GM12878 (cell line): ENCODE measurements at regions not wholly inside any gene's neighbourhood (a gene's known extent, or its start where the extent isn't known, plus 50 kb on each side); places are given as distances from the start of the nearest gene placed in this dataset.

Experiments
- CTCF ChIP-seq, 3 experiments: IDR thresholded peaks in 2 of 3; conservative IDR thresholded peaks in 1 of 3; 2 replicates each; pipeline ENCODE4 v1.5.1; 2011; ENCODE audit warnings: low read depth in 3 of 3, low read length in 3 of 3, mild to moderate bottlenecking in 3 of 3, control low read depth in 2 of 3, moderate library complexity in 2 of 3, inconsistent platforms in 1 of 3, mixed read lengths in 1 of 3; ENCODE audit not compliant: control insufficient read depth in 2 of 3, insufficient read depth in 1 of 3; ENCODE audit errors: extremely low read depth in 1 of 3
- FOXM1 ChIP-seq: IDR thresholded peaks from 2 replicates; pipeline ENCODE4 v1.6.1; 2012; ENCODE audit warnings: low read depth, mild to moderate bottlenecking, inconsistent platforms, low read length, moderate library complexity
- MLLT1 ChIP-seq: fragments of 450-650 bp; IDR thresholded peaks from 2 replicates; pipeline ENCODE4 v1.6.1; 2016; ENCODE audit warnings: mild to moderate bottlenecking
- POLR2A ChIP-seq: IDR thresholded peaks from 2 replicates; pipeline ENCODE4 v1.6.1; 2011; ENCODE audit warnings: low read depth, mild to moderate bottlenecking, low read length
- RAD21 ChIP-seq: IDR thresholded peaks from 2 replicates; pipeline ENCODE4 v1.6.1; 2011; ENCODE audit warnings: mild to moderate bottlenecking, low read depth, low read length, moderate library complexity; ENCODE audit not compliant: insufficient read depth
- RCOR1 ChIP-seq: conservative IDR thresholded peaks from 2 replicates; pipeline ENCODE4 v1.6.1; 2012; ENCODE audit warnings: low read depth, low read length, improper control_type of control experiment
- SRF ChIP-seq, 2 experiments: IDR thresholded peaks; 2 replicates each; pipeline ENCODE4 v1.6.1; 2011; ENCODE audit warnings: low read depth in 2 of 2, low read length in 2 of 2, mild to moderate bottlenecking in 1 of 2, moderate library complexity in 1 of 2
- SUZ12 ChIP-seq: fragments of 200-600 bp; sonication (generic); IDR thresholded peaks from one replicate; pipeline ENCODE4 v1.6.1; 2018; ENCODE audit warnings: antibody characterized with exemption, mild to moderate bottlenecking; ENCODE audit not compliant: unreplicated experiment
- ZBTB33 ChIP-seq: fragments of 450-650 bp; IDR thresholded peaks from 2 replicates; pipeline ENCODE4 v1.6.1; 2017; ENCODE audit warnings: mild to moderate bottlenecking
- ZNF24 ChIP-seq: fragments of 450-650 bp; IDR thresholded peaks from 2 replicates; pipeline ENCODE4 v1.6.1; 2017; ENCODE audit warnings: antibody characterized with exemption, mild to moderate bottlenecking
- ZNF274 ChIP-seq: IDR thresholded peaks from one replicate; pipeline ENCODE4 v1.8.0; 2011; ENCODE audit not compliant: insufficient read length, insufficient read depth

- TF ChIP-seq POLR2A (no peak), FOXM1 (no peak), SRF (IDR thresholded peaks at IDR 0.05; ENCODE audit: low read depth in 2 of 2, low read length in 2 of 2) (no peak), ZNF274 (no peak), ZNF24 (no peak), SUZ12 (no peak), RAD21 (no peak), ZBTB33 (no peak), MLLT1 (no peak), CTCF (IDR thresholded peaks at IDR 0.05 in 2 of 3, conservative IDR thresholded peaks at IDR 0.05 in 1 of 3; ENCODE audit: control insufficient read depth in 2 of 3, extremely low read depth in 1 of 3, insufficient read depth in 1 of 3, low read depth in 3 of 3, low read length in 3 of 3) (no peak), RCOR1 (no peak)
These were observed 198.5 kb upstream of the GADL1 start for GRCh38 chr3:31092748-31093589.
